WTC11 (cell line): ENCODE measurements at regions not wholly inside any gene's neighbourhood (a gene's known extent, or its start where the extent isn't known, plus 50 kb on each side); places are given as distances from the start of the nearest gene placed in this dataset.
"Not testable (repeated sequence)": the region's sequence is repeated elsewhere in the genome, so short reads cannot be mapped to it uniquely, and the experiment has no call there.

ENCODE experiments used
- ATAC-seq: fragments of 200-7000 bp; cut with Tn5 transposase; 2 replicates; pipeline ENCODE4 v1.10.0; 2021; ENCODE audit warnings: mild to moderate bottlenecking, moderate library complexity
- CTCF ChIA-PET: fragments of 300-600 bp; sonication (Branson Sonifier 250); formaldehyde crosslinking; loops from one replicate; lab custom pipeline; 2021; ENCODE audit warnings: antibody characterized with exemption; lab: Charles Lee
- POLR2A ChIA-PET: fragments of 350-600 bp; sonication (Branson Sonifier 250); formaldehyde crosslinking; loops from one replicate; lab custom pipeline; 2021; ENCODE audit warnings: antibody characterized with exemption; lab: Charles Lee
- DNase-seq: peaks from one replicate; pipeline ENCODE4 v3.0.0; 2021; ENCODE audit warnings: low spot score
- H3K27ac Mint-ChIP-seq: 2 replicates; pipeline ENCODE4 v1.8.0; 2021; ENCODE audit warnings: mixed read lengths
- H3K27me3 Mint-ChIP-seq: 2 replicates; pipeline ENCODE4 v1.8.0; 2021; ENCODE audit warnings: low read depth, mild to moderate bottlenecking, moderate library complexity, mixed read lengths
- H3K36me3 Mint-ChIP-seq: 2 replicates; pipeline ENCODE4 v1.8.0; 2021; ENCODE audit warnings: mixed read lengths
- H3K4me1 Mint-ChIP-seq: 2 replicates; pipeline ENCODE4 v1.8.0; 2022; ENCODE audit warnings: mixed read lengths
- H3K4me3 Mint-ChIP-seq: 2 replicates; pipeline ENCODE4 v1.8.0; 2021; ENCODE audit warnings: mild to moderate bottlenecking, moderate library complexity, mixed read lengths
- H3K9me3 Mint-ChIP-seq: 2 replicates; pipeline ENCODE4 v1.8.0; 2021; ENCODE audit warnings: mixed read lengths
- ATF1 ChIP-seq: sonication (generic); formaldehyde crosslinking; IDR thresholded peaks from 2 replicates; pipeline ENCODE4 v1.8.1; 2023; ENCODE audit warnings: mild to moderate bottlenecking, moderate library complexity, missing genetic modification reagents
- CBFB ChIP-seq: sonication (generic); formaldehyde crosslinking; IDR thresholded peaks from 2 replicates; pipeline ENCODE4 v1.8.1; 2022; ENCODE audit warnings: mild to moderate bottlenecking, low read depth, missing genetic modification reagents
- CDX4 ChIP-seq: fragments of 250-450 bp; sonication (Bioruptor Pico); IDR thresholded peaks from 2 replicates; pipeline ENCODE4 v1.9.0; 2021; ENCODE audit warnings: moderate library complexity, mild to moderate bottlenecking, inconsistent platforms, borderline replicate concordance
- ERG ChIP-seq: fragments of 250-450 bp; sonication (Bioruptor Pico); IDR thresholded peaks from 2 replicates; pipeline ENCODE4 v1.8.0; 2021; ENCODE audit warnings: mild to moderate bottlenecking
- GABPB1 ChIP-seq: sonication (generic); formaldehyde crosslinking; IDR thresholded peaks from 2 replicates; pipeline ENCODE4 v1.8.1; 2023; ENCODE audit warnings: mild to moderate bottlenecking, missing genetic modification reagents
- GTF2I ChIP-seq: fragments of 250-450 bp; sonication (Bioruptor Pico); conservative IDR thresholded peaks from 2 replicates; pipeline ENCODE4 v1.4.0; 2021; ENCODE audit warnings: mild to moderate bottlenecking
- HMGA2 ChIP-seq: fragments of 250-450 bp; sonication (Bioruptor Pico); IDR thresholded peaks from 2 replicates; pipeline ENCODE4 v1.4.0; 2021; ENCODE audit warnings: mild to moderate bottlenecking, moderate library complexity
- KAT7 ChIP-seq: sonication (generic); formaldehyde crosslinking; IDR thresholded peaks from 2 replicates; pipeline ENCODE4 v1.8.1; 2023; ENCODE audit warnings: missing genetic modification reagents, mild to moderate bottlenecking, borderline replicate concordance
- NR1H2 ChIP-seq: sonication (generic); formaldehyde crosslinking; IDR thresholded peaks from 2 replicates; pipeline ENCODE4 v1.9.0; 2021; ENCODE audit warnings: mild to moderate bottlenecking, moderate library complexity, missing genetic modification reagents
- SMAD3 ChIP-seq: sonication (generic); formaldehyde crosslinking; IDR thresholded peaks from 2 replicates; pipeline ENCODE4 v1.8.0; 2022; ENCODE audit warnings: missing genetic modification reagents, mild to moderate bottlenecking, borderline replicate concordance
- TP53 ChIP-seq: sonication (generic); formaldehyde crosslinking; IDR thresholded peaks from 2 replicates; pipeline ENCODE4 v1.8.1; 2023; ENCODE audit warnings: mild to moderate bottlenecking, missing genetic modification reagents
- ZBTB21 ChIP-seq: sonication (generic); formaldehyde crosslinking; IDR thresholded peaks from 2 replicates; pipeline ENCODE4 v1.8.1; 2023; ENCODE audit warnings: mild to moderate bottlenecking, missing genetic modification reagents, borderline replicate concordance
- ZNF232 ChIP-seq: sonication (generic); formaldehyde crosslinking; IDR thresholded peaks from 2 replicates; pipeline ENCODE4 v1.8.0; 2022; ENCODE audit warnings: mild to moderate bottlenecking, missing genetic modification reagents
- ZNF317 ChIP-seq: sonication (generic); formaldehyde crosslinking; IDR thresholded peaks from 2 replicates; pipeline ENCODE4 v1.8.1; 2023; ENCODE audit warnings: low read depth, mild to moderate bottlenecking, moderate library complexity, missing genetic modification reagents, borderline replicate concordance
- ZNF396 ChIP-seq: fragments of 250-450 bp; sonication (Bioruptor Pico); IDR thresholded peaks from 2 replicates; pipeline ENCODE4 v1.8.0; 2021; ENCODE audit warnings: mild to moderate bottlenecking, moderate library complexity, borderline replicate concordance
- ZNF416 ChIP-seq: fragments of 250-450 bp; sonication (Bioruptor Pico); IDR thresholded peaks from 2 replicates; pipeline ENCODE4 v1.9.0; 2021; ENCODE audit warnings: mild to moderate bottlenecking, inconsistent platforms
- ZSCAN18 ChIP-seq: fragments of 250-450 bp; sonication (Bioruptor Pico); IDR thresholded peaks from 2 replicates; pipeline ENCODE4 v2.1.2; 2022; ENCODE audit warnings: mild to moderate bottlenecking, moderate library complexity
- TF ChIP-seq, protein P1 (sequence below): sonication (generic); formaldehyde crosslinking; IDR thresholded peaks from 2 replicates; pipeline ENCODE4 v1.8.0; 2023; ENCODE audit warnings: mild to moderate bottlenecking, missing genetic modification reagents
- TF ChIP-seq, protein P2 (sequence below): sonication (generic); formaldehyde crosslinking; IDR thresholded peaks from 2 replicates; pipeline ENCODE4 v1.8.0; 2022; ENCODE audit warnings: mild to moderate bottlenecking, missing genetic modification reagents
- TF ChIP-seq, protein P3 (sequence below): sonication (generic); formaldehyde crosslinking; IDR thresholded peaks from 2 replicates; pipeline ENCODE4 v1.8.1; 2023; ENCODE audit warnings: mild to moderate bottlenecking, missing genetic modification reagents, borderline replicate concordance

DNA sequence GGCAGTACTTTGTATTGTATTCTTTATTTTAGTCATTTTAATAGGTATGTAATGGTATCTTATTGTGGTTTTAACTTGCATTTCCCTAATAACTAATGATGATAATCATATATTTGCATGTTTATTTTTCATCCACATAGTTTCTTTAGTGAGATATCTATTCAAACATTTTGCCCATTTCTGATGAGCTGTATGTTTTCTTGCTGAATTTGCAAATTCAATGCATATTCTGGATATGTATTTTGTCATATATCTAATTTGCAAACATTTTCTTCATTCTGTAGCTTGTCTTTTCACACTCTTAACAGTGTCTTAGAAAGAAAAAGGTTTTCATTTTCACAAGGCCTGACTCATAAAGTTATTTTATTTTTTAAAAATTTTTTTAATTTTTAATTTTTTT, 372.1 kb downstream of the ZNF674 start:
- Mint-ChIP-seq H3K4me1 (no peaks in the 10 kb centered on the region), H3K9me3 (peaks cover 13% of the 10 kb centered on the region), H3K36me3 (no peaks in the 10 kb centered on the region), H3K27me3 (no peaks in the 10 kb centered on the region; the same call in 1 of the 2 replicates), H3K4me3 (no peak overlapping the region), H3K27ac (no peak overlapping the region)
- TF ChIP-seq KAT7 (CRISPR knock-in tag) (no peak), ZNF232 (no peak), ZSCAN18 (CRISPR knock-in tag) (no peak), SMAD3 (no peak), ZNF416 (CRISPR knock-in tag) (no peak), ERG (CRISPR knock-in tag) (no peak), ZBTB21 (no peak), ZNF317 (CRISPR knock-in tag) (no peak)
- TF ChIP-seq, protein P1, sequence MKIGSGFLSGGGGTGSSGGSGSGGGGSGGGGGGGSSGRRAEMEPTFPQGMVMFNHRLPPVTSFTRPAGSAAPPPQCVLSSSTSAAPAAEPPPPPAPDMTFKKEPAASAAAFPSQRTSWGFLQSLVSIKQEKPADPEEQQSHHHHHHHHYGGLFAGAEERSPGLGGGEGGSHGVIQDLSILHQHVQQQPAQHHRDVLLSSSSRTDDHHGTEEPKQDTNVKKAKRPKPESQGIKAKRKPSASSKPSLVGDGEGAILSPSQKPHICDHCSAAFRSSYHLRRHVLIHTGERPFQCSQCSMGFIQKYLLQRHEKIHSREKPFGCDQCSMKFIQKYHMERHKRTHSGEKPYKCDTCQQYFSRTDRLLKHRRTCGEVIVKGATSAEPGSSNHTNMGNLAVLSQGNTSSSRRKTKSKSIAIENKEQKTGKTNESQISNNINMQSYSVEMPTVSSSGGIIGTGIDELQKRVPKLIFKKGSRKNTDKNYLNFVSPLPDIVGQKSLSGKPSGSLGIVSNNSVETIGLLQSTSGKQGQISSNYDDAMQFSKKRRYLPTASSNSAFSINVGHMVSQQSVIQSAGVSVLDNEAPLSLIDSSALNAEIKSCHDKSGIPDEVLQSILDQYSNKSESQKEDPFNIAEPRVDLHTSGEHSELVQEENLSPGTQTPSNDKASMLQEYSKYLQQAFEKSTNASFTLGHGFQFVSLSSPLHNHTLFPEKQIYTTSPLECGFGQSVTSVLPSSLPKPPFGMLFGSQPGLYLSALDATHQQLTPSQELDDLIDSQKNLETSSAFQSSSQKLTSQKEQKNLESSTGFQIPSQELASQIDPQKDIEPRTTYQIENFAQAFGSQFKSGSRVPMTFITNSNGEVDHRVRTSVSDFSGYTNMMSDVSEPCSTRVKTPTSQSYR (CRISPR knock-in tag), result no peak
- ChIA-PET CTCF (no interaction called here), POLR2A (no interaction called here)
- ATAC-seq, result no peak
- no peak for DNase-seq

DNA sequence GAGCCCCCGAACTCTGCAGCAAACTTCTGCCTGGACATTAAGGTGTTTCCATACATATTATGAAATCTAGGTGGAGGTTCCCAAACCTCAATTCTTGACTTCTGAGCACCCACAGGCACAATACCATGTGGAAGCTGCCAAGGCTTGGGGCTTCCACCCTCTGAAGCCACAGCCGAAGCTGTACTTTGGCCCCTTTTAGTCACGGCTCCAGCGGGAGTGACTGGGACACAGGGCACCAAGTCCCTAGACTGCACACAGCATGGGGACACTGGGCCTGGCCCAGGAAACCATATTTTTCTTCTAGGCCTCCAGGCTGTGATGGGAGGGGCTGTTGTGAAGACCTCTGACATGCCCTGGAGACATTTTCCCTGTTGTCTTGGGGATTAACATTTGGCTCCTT, 373.8 kb downstream of the ZNF674 start:
- H3K4me1 Mint-ChIP-seq, ATAC-seq, H3K4me3 Mint-ChIP-seq, H3K27ac Mint-ChIP-seq, H3K36me3 Mint-ChIP-seq, H3K27me3 Mint-ChIP-seq, CTCF ChIA-PET, DNase-seq, POLR2A ChIA-PET: not testable (repeated sequence)
- H3K9me3 Mint-ChIP-seq, result peaks cover 13% of the 10 kb centered on the region

DNA sequence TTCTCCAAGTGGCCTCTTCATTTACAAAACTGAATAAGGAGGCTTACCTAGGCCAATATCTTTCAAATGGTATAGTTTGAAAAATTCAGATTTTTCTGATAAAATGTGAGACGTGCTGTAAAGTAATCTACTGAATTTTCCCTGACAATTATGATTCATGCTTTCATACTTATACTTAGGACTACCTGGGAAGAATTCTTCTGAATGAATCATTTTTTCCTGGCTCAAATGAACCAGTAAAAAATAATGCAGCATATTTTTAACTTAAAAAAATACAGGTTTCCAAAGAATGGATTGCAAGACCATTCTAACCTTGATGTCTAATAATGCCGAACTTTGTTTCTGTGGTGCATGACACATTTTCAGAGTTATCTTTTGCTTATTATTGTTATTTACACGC, 375.4 kb downstream of the ZNF674 start:
- Mint-ChIP-seq H3K4me1 (no peaks in the 10 kb centered on the region), H3K27me3 (no peaks in the 10 kb centered on the region; the same call in 1 of the 2 replicates), H3K27ac (no peak overlapping the region), H3K36me3 (no peaks in the 10 kb centered on the region), H3K4me3 (no peak overlapping the region), H3K9me3 (peaks cover 13% of the 10 kb centered on the region)
- POLR2A ChIA-PET, result no interaction called here
- ATAC-seq (no peak), DNase-seq (no peak)
- CTCF ChIA-PET, result no interaction called here
- TF ChIP-seq NR1H2 (CRISPR knock-in tag) (no peak), HMGA2 (no peak), GTF2I (no peak), ZNF416 (CRISPR knock-in tag) (no peak), ZBTB21 (no peak), CDX4 (CRISPR knock-in tag) (no peak), ATF1 (CRISPR knock-in tag) (no peak), ZNF317 (CRISPR knock-in tag) (no peak), TP53 (CRISPR knock-in tag) (no peak), ZNF396 (CRISPR knock-in tag) (no peak), CBFB (CRISPR knock-in tag) (no peak), GABPB1 (CRISPR knock-in tag) (no peak)
- TF ChIP-seq, protein P2, sequence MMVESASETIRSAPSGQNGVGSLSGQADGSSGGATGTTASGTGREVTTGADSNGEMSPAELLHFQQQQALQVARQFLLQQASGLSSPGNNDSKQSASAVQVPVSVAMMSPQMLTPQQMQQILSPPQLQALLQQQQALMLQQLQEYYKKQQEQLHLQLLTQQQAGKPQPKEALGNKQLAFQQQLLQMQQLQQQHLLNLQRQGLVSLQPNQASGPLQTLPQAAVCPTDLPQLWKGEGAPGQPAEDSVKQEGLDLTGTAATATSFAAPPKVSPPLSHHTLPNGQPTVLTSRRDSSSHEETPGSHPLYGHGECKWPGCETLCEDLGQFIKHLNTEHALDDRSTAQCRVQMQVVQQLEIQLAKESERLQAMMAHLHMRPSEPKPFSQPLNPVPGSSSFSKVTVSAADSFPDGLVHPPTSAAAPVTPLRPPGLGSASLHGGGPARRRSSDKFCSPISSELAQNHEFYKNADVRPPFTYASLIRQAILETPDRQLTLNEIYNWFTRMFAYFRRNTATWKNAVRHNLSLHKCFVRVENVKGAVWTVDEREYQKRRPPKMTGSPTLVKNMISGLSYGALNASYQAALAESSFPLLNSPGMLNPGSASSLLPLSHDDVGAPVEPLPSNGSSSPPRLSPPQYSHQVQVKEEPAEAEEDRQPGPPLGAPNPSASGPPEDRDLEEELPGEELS (CRISPR knock-in tag), result no peak
- TF ChIP-seq, protein P3, sequence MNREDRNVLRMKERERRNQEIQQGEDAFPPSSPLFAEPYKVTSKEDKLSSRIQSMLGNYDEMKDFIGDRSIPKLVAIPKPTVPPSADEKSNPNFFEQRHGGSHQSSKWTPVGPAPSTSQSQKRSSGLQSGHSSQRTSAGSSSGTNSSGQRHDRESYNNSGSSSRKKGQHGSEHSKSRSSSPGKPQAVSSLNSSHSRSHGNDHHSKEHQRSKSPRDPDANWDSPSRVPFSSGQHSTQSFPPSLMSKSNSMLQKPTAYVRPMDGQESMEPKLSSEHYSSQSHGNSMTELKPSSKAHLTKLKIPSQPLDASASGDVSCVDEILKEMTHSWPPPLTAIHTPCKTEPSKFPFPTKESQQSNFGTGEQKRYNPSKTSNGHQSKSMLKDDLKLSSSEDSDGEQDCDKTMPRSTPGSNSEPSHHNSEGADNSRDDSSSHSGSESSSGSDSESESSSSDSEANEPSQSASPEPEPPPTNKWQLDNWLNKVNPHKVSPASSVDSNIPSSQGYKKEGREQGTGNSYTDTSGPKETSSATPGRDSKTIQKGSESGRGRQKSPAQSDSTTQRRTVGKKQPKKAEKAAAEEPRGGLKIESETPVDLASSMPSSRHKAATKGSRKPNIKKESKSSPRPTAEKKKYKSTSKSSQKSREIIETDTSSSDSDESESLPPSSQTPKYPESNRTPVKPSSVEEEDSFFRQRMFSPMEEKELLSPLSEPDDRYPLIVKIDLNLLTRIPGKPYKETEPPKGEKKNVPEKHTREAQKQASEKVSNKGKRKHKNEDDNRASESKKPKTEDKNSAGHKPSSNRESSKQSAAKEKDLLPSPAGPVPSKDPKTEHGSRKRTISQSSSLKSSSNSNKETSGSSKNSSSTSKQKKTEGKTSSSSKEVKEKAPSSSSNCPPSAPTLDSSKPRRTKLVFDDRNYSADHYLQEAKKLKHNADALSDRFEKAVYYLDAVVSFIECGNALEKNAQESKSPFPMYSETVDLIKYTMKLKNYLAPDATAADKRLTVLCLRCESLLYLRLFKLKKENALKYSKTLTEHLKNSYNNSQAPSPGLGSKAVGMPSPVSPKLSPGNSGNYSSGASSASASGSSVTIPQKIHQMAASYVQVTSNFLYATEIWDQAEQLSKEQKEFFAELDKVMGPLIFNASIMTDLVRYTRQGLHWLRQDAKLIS (CRISPR knock-in tag), result no peak
